Gastroesophageal sphincter (tissue), 3 donors: ENCODE measurements at regions not wholly inside any gene's neighbourhood (a gene's known extent, or its start where the extent isn't known, plus 50 kb on each side); places are given as distances from the start of the nearest gene placed in this dataset.

Experiments used
- EP300 ChIP-seq: sonication (generic); formaldehyde crosslinking; IDR thresholded peaks from one replicate; pipeline ENCODE4 v1.6.1; 2017; ENCODE audit warnings: antibody characterized with exemption, mild to moderate bottlenecking
- POLR2A ChIP-seq, 2 donors: fragments of 450-650 bp; IDR thresholded peaks; one replicate each; pipeline ENCODE4 v1.6.1; 2017; ENCODE audit warnings: antibody characterized with exemption in 2 of 2, mild to moderate bottlenecking in 2 of 2, moderate library complexity in 1 of 2
- TF ChIP-seq, protein P1 (sequence below), 4 experiments: fragments of 200-600 bp in 2 of 4; fragments of 450-650 bp in 2 of 4; sonication (generic) in 1 of 4; IDR thresholded peaks; one replicate each; pipeline ENCODE4 v1.5.1; 2017 to 2019; ENCODE audit warnings: antibody characterized with exemption in 4 of 4, mild to moderate bottlenecking in 2 of 4, moderate library complexity in 2 of 4

DNA sequence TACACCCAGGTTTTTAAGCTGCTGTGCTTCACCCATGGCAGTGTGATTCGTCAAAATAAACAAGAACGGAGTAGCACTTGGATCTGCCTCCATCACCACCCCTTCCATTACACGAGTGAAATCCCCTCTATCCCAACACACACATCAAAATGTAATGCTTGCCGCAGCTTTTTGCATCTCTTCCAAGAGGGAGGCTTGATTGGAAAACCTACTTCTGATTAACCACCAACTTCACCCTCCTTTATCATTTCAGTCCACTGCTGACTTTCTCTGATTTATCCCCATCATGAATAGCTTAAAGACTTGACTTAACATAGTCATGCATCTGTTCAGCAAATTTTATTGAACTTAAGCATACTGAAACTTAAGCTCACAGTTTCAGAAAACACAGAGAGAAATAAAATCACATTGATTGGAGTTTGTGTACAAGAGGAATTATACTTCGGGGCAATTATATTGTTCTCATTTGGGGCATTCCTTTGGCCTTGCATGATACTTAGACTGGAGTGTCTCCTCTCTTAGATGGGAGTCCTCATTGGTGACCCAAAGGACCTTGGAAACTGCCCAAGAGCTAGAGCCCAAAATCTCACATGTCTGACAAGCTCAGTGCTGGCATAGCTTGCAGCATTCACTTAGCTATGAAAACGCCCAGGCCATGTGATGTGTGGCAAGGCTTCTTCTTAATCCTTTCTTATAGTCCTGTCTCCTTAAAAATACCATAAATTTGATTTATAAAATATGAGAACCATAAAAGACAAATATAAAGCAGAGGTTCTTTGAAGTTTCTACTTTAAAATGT is 124.3 kb upstream of the UMPS start:
- TF ChIP-seq POLR2A (IDR thresholded peaks at IDR 0.05) (no peak), EP300 (no peak)
- TF ChIP-seq, protein P1, sequence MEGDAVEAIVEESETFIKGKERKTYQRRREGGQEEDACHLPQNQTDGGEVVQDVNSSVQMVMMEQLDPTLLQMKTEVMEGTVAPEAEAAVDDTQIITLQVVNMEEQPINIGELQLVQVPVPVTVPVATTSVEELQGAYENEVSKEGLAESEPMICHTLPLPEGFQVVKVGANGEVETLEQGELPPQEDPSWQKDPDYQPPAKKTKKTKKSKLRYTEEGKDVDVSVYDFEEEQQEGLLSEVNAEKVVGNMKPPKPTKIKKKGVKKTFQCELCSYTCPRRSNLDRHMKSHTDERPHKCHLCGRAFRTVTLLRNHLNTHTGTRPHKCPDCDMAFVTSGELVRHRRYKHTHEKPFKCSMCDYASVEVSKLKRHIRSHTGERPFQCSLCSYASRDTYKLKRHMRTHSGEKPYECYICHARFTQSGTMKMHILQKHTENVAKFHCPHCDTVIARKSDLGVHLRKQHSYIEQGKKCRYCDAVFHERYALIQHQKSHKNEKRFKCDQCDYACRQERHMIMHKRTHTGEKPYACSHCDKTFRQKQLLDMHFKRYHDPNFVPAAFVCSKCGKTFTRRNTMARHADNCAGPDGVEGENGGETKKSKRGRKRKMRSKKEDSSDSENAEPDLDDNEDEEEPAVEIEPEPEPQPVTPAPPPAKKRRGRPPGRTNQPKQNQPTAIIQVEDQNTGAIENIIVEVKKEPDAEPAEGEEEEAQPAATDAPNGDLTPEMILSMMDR (IDR thresholded peaks at IDR 0.05) = no peak
